ENCODE measurements at regions not wholly inside any gene's neighbourhood (a gene's known extent, or its start where the extent isn't known, plus 50 kb on each side); places are given as distances from the start of the nearest gene placed in this dataset.

GRCh38 chr21:14757533-14758327 is 211.6 kb upstream of the SAMSN1 start:
- Histone ChIP-seq H3K4me1 (ENCODE audit: insufficient read depth) (no peaks in the 10 kb centered on the region), H3K4me2 (no peak overlapping the region), H3K79me2 (no peaks in the 10 kb centered on the region), H2AFZ (no peak overlapping the region), H4K20me1 (ENCODE audit: insufficient read depth, poor library complexity, severe bottlenecking) (no peaks in the 10 kb centered on the region), H3K36me3 (replicated peaks; ENCODE audit: insufficient read depth, low read depth) (no peaks in the 10 kb centered on the region), H3K27me3 (no peaks in the 10 kb centered on the region), H3K9me2 (replicated peaks; ENCODE audit: insufficient read depth) (no peaks in the 10 kb centered on the region), H3K4me3 (no peak overlapping the region), H3K9me3 (ENCODE audit: low read depth) (no peaks in the 10 kb centered on the region), H3K27ac (no peak overlapping the region)
- DNase-seq (ENCODE audit: low spot score) = no peak
- 92% methylated on average over 7 of the region's 7 CpGs for WGBS (ENCODE audit: low lambda C conversion rate, missing lambda C conversion rate)
- TF ChIP-seq EZH2 (IDR thresholded peaks at IDR 0.05; ENCODE audit: borderline replicate concordance) (no peak), CTCF (IDR thresholded peaks at IDR 0.05; ENCODE audit: poor library complexity) (no peak), EZH2phosphoT487 (IDR thresholded peaks at IDR 0.05; ENCODE audit: low read depth, severe bottlenecking, unreplicated experiment) (no peak)

- no peaks in the 10 kb centered on the region for H3K27me3 ChIP-seq
These were observed 209.0 kb upstream of the SAMSN1 start for GRCh38 chr21:14755086-14755485.

GRCh38 chr21:14754682-14755081 is 208.6 kb upstream of the SAMSN1 start:
- no peak for DNase-seq (ENCODE audit: low spot score)
- Histone ChIP-seq H4K20me1 (ENCODE audit: insufficient read depth, poor library complexity, severe bottlenecking) (no peaks in the 10 kb centered on the region), H3K27me3 (no peaks in the 10 kb centered on the region), H3K36me3 (replicated peaks; ENCODE audit: insufficient read depth, low read depth) (no peaks in the 10 kb centered on the region), H3K4me2 (no peak overlapping the region), H3K27ac (no peak overlapping the region), H3K4me3 (no peak overlapping the region), H3K9me2 (replicated peaks; ENCODE audit: insufficient read depth) (no peaks in the 10 kb centered on the region), H3K79me2 (no peaks in the 10 kb centered on the region), H3K4me1 (ENCODE audit: insufficient read depth) (no peaks in the 10 kb centered on the region), H3K9me3 (ENCODE audit: low read depth) (no peaks in the 10 kb centered on the region), H2AFZ (no peak overlapping the region)
- no peak for TF ChIP-seq EZH2 (IDR thresholded peaks at IDR 0.05; ENCODE audit: borderline replicate concordance)
- no peak for TF ChIP-seq CTCF (IDR thresholded peaks at IDR 0.05; ENCODE audit: poor library complexity)
- no peak for TF ChIP-seq EZH2phosphoT487 (IDR thresholded peaks at IDR 0.05; ENCODE audit: low read depth, severe bottlenecking, unreplicated experiment)
- 91% methylated on average over 2 of the region's 2 CpGs for WGBS (ENCODE audit: low lambda C conversion rate, missing lambda C conversion rate)

More at GRCh38 chr21:14755086-14755485, 209.0 kb upstream of the SAMSN1 start:
- Histone ChIP-seq H4K20me1 (ENCODE audit: insufficient read depth, poor library complexity, severe bottlenecking) (no peaks in the 10 kb centered on the region), H3K4me3 (no peak overlapping the region), H3K79me2 (no peaks in the 10 kb centered on the region), H3K4me1 (ENCODE audit: insufficient read depth) (no peaks in the 10 kb centered on the region), H2AFZ (no peak overlapping the region), H3K27ac (no peak overlapping the region), H3K4me2 (no peak overlapping the region), H3K9me3 (ENCODE audit: low read depth) (no peaks in the 10 kb centered on the region), H3K36me3 (replicated peaks; ENCODE audit: insufficient read depth, low read depth) (no peaks in the 10 kb centered on the region), H3K9me2 (replicated peaks; ENCODE audit: insufficient read depth) (no peaks in the 10 kb centered on the region)
- no peak for DNase-seq (ENCODE audit: low spot score)
- TF ChIP-seq EZH2phosphoT487 (IDR thresholded peaks at IDR 0.05; ENCODE audit: low read depth, severe bottlenecking, unreplicated experiment) (no peak), CTCF (IDR thresholded peaks at IDR 0.05; ENCODE audit: poor library complexity) (no peak), EZH2 (IDR thresholded peaks at IDR 0.05; ENCODE audit: borderline replicate concordance) (no peak)
- 90% methylated on average over 1 of the region's 1 CpG for WGBS (ENCODE audit: low lambda C conversion rate, missing lambda C conversion rate)

Data from hepatocyte (in vitro differentiated cells).